Activated T-cell treated with anti-CD3 and anti-CD28 coated beads for 1 hour (primary cell): ENCODE measurements at regions not wholly inside any gene's neighbourhood (a gene's known extent, or its start where the extent isn't known, plus 50 kb on each side); places are given as distances from the start of the nearest gene placed in this dataset.
"Not testable (repeated sequence)": the region's sequence is repeated elsewhere in the genome, so short reads cannot be mapped to it uniquely, and the experiment has no call there.

ENCODE experiments used
- DNase-seq: peaks from one replicate; pipeline ENCODE4 v3.0.0-alpha.2; 2020; ENCODE audit warnings: low read depth

- not testable (repeated sequence) for DNase-seq
These were observed 58.5 kb upstream of the NBPF26 start for GRCh38 chr1:120665250-120665577.

GRCh38 chr1:120668187-120668586 lies 55.6 kb upstream of the NBPF26 start:
- not testable (repeated sequence) for DNase-seq
